GM12872 (cell line): ENCODE measurements at regions not wholly inside any gene's neighbourhood (a gene's known extent, or its start where the extent isn't known, plus 50 kb on each side); places are given as distances from the start of the nearest gene placed in this dataset.

ENCODE experiments used
- TF ChIP-seq, protein P1 (sequence below): IDR thresholded peaks from 3 replicates; pipeline ENCODE4 v1.5.1; 2011; ENCODE audit warnings: low read depth, mild to moderate bottlenecking, low read length, moderate library complexity; ENCODE audit not compliant: insufficient read depth

DNA sequence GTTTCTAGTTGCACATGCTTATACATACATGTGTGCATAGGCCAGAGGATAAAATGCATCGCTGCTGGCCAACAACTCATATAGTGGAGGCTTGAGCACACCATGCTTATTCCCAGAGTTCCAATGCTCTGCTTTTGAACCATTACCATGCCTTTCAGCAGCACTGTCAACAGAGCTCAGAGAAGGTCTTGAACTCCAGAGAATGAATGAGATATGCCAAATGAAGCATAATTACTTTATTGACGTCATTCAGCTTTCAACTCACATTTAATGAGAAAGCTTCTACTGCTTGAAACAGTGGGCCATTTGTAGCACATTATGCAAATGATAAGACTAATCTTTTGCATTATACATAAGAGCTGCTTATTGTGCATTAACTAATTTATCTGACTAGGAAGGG, 765.3 kb upstream of the GRAMD2B start:
- TF ChIP-seq, protein P1, sequence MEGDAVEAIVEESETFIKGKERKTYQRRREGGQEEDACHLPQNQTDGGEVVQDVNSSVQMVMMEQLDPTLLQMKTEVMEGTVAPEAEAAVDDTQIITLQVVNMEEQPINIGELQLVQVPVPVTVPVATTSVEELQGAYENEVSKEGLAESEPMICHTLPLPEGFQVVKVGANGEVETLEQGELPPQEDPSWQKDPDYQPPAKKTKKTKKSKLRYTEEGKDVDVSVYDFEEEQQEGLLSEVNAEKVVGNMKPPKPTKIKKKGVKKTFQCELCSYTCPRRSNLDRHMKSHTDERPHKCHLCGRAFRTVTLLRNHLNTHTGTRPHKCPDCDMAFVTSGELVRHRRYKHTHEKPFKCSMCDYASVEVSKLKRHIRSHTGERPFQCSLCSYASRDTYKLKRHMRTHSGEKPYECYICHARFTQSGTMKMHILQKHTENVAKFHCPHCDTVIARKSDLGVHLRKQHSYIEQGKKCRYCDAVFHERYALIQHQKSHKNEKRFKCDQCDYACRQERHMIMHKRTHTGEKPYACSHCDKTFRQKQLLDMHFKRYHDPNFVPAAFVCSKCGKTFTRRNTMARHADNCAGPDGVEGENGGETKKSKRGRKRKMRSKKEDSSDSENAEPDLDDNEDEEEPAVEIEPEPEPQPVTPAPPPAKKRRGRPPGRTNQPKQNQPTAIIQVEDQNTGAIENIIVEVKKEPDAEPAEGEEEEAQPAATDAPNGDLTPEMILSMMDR = no peak

DNA sequence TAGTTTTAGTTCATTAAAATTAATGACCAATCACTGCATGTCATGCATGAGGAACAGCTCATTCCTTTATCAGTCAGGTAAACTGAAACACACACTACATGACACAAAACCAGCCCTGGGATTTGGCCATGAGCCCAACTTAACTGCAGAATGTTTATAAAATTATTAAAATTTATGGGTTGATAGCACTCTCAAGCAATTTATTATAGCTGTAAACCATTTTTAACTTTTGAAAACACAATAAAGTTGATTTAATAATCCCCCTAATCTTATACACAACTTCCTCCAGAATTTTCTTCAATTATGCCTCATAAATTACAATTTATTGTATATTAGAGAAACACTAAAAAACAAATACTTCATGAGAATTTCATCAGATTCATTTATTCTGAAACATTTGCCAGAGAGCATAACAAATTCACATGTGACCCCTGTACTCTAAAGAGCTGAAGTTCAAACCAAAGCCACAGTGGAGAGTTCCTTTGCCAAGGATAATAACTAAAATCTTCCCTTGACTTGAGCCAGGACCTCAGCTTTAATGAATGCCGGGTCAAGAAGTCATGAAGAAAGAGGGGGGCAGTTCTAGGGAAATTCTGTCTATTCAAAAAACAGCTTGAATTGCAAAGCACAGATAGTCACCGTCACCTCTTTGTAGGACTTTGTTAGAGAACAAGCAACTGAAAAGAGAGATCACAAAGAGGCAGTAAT, 763.7 kb upstream of the GRAMD2B start:
- TF ChIP-seq, protein P1 = no peak

DNA sequence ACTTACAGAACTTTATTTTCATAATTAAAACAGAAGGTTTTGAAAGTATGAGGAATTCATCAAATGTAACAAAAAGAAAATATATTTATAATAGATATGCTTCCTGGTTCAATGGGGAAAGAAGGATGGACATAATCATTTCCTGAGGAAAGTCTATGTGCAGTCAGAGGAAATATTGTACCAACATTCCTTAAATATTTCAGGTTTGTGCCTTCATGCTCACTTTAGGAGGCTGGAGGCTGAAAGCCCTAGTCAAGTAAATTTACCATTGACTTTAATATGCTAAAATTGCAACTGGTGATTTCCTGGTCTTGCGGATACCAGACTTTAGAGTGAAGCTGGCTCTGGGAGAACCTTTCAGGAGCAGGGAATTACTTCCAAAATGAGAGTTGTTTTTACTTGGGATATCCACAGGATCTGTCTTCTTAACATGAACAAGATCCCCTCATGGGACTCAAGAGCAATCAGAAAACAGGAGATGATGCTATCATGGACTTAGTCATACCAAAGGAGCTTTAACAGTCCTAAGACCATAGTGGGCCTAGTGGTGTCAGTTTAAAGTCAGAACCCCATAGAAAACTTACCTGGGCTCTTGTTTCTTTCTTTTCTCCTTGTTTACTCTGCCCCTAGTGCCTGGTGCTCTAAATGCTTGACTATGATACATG, 762.8 kb upstream of the GRAMD2B start:
- TF ChIP-seq, protein P1 = no peak

DNA sequence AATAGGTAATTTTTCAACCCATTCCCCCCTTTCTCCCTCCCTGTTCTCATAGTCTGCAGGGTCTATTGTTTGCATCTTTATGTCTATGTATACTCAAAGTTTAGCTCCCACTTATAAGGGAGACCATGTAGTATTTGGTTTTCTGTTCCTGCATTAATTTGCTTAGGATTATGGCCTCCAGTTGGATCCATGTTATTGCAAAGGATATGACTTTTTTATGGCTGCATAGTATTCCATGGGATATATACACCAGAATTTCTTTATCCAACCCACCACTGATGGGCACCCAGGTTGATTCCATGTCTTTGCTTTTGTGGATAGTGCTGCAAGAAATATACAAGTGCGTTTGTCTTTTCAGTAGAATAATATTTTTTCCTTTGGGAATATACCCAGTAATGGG, 761.6 kb upstream of the GRAMD2B start:
- TF ChIP-seq, protein P1 = no peak

DNA sequence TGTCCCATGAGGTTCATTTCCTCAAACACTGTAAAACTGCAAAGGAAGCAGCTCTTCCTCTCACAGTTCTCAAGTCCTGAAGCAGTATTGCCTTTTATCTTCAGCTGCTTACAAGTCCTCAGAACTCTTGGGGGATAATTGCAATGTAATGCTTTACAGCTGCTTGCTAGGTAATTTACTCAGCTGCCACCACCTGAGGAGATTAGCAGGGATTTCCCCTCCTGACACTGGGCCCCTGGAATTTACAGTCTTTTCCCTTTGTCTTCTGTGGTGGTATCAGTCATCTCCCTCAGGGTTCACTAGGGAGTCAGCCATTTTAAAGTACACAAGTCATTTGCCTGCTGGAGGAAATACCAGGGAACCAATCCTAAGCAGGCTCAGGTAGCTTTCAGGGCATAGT, 754.3 kb upstream of the GRAMD2B start:
- TF ChIP-seq, protein P1 = no peak

DNA sequence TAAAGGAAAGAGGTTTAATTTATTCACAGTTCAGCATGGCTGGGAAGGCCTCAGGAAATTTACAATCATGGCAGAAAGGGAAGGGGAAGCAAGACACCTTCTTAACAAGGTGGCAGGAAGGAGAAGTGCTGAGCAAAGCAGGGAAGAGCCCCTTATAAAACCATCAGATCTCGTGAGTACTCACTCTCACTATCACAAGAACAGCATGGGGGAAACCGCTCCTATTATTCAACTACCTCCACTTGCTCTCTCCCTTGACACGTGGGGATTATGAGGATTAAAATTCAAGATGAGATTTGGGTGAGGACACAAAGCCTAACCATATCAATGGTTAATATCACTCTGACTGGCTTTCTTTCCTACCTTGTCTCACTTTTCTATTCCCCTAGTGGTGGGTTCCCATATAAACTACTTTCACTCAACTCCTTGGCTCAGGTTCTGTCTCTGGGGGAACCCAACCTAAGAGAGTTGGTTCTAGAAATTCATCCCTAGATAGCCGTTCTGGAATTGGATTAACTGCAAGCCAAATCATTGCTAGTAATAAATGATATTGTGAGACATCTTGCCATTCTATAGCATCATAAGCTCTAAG, 749.8 kb upstream of the GRAMD2B start:
- TF ChIP-seq, protein P1 = no peak

DNA sequence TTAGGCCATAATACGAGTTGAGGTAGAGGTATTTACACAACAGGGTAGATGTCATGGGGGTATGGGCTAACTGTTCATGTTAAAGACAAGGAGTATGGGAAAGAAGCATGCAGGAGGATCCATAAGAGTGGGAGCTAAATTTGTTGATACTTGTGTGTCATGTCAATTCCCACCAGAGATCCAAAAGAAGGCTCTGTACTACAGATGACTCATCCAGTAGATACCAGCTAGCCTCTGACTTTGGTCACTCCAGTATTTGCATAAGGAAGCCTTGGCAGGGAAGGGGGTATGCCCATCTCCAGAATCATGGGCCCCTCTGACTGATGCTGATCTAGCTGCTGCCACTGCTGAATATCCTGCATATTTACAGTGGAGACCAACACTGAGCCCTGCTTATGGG, 743.7 kb upstream of the GRAMD2B start:
- TF ChIP-seq, protein P1 = no peak
